HepG2 (cell line): ENCODE measurements at regions not wholly inside any gene's neighbourhood (a gene's known extent, or its start where the extent isn't known, plus 50 kb on each side); places are given as distances from the start of the nearest gene placed in this dataset.

Experiments used
- ARID3A ChIP-seq: IDR thresholded peaks from 2 replicates; pipeline ENCODE4 v1.6.1; 2012; ENCODE audit warnings: low read depth, low read length, improper control_type of control experiment
- ASH2L ChIP-seq: fragments of 300-600, 200-600 bp; sonication (generic); IDR thresholded peaks from 2 replicates; pipeline ENCODE4 v1.7.0; 2017; ENCODE audit warnings: low read depth, mild to moderate bottlenecking, moderate library complexity, mixed read lengths, low read length; ENCODE audit not compliant: insufficient read length
- CBX5 ChIP-seq: sonication (generic); formaldehyde crosslinking; IDR thresholded peaks from 2 replicates; pipeline ENCODE4 v1.4.0; 2020; ENCODE audit warnings: missing genetic modification reagents, borderline replicate concordance
- EP300 ChIP-seq, 3 experiments: sonication (generic) in 1 of 3; formaldehyde crosslinking in 1 of 3; IDR thresholded peaks; 2 replicates each; pipeline versions ENCODE4 v1.5.1 to v1.6.1; 2011 to 2020; ENCODE audit warnings: low read depth in 2 of 3, low read length in 2 of 3, borderline replicate concordance in 1 of 3, improper control_type of control experiment in 1 of 3, mild to moderate bottlenecking in 1 of 3, missing genetic modification reagents in 1 of 3, moderate library complexity in 1 of 3
- FOXJ3 ChIP-seq: sonication (generic); formaldehyde crosslinking; IDR thresholded peaks from 2 replicates; pipeline ENCODE4 v1.4.0; 2020; ENCODE audit warnings: missing genetic modification reagents, mild to moderate bottlenecking, borderline replicate concordance
- HDAC2 ChIP-seq: sonication (generic); formaldehyde crosslinking; IDR thresholded peaks from 2 replicates; pipeline ENCODE4 v1.4.0; 2020; ENCODE audit warnings: missing genetic modification reagents
- KAT2B ChIP-seq: fragments of 150-350 bp; IDR thresholded peaks from 2 replicates; pipeline ENCODE4 v1.6.1; 2014; ENCODE audit warnings: low read depth, low read length, borderline replicate concordance
- MTF2 ChIP-seq: sonication (generic); formaldehyde crosslinking; IDR thresholded peaks from 2 replicates; pipeline ENCODE4 v1.5.0; 2020; ENCODE audit warnings: missing genetic modification reagents, borderline replicate concordance
- MYC ChIP-seq: sonication (generic); formaldehyde crosslinking; IDR thresholded peaks from 2 replicates; pipeline ENCODE4 v1.9.0; 2021; ENCODE audit warnings: missing genetic modification reagents, borderline replicate concordance
- NR2F6 ChIP-seq, 2 experiments: IDR thresholded peaks; 2 replicates each; pipeline ENCODE4 v1.6.1; 2016; ENCODE audit warnings: antibody characterized with exemption in 1 of 2, mild to moderate bottlenecking in 1 of 2
- SIX1 ChIP-seq: sonication (generic); formaldehyde crosslinking; IDR thresholded peaks from 2 replicates; pipeline ENCODE4 v1.4.0; 2020; ENCODE audit warnings: missing genetic modification reagents, borderline replicate concordance
- TEAD3 ChIP-seq: optimal IDR thresholded peaks from 2 replicates; pipeline ENCODE3; 2016; ENCODE audit warnings: borderline replicate concordance
- WIZ ChIP-seq: sonication (generic); formaldehyde crosslinking; IDR thresholded peaks from 2 replicates; pipeline ENCODE4 v1.5.1; 2020; ENCODE audit warnings: mild to moderate bottlenecking, missing genetic modification reagents
- ZBTB25 ChIP-seq: IDR thresholded peaks from 2 replicates; pipeline ENCODE4 v1.6.1; 2018; ENCODE audit warnings: missing genetic modification reagents
- ZFX ChIP-seq: sonication (generic); formaldehyde crosslinking; IDR thresholded peaks from 2 replicates; pipeline ENCODE4 v1.4.0; 2020; ENCODE audit warnings: mild to moderate bottlenecking, low read depth, missing genetic modification reagents, moderate library complexity
- ZMYM2 ChIP-seq: sonication (generic); formaldehyde crosslinking; IDR thresholded peaks from 2 replicates; pipeline ENCODE4 v1.8.0; 2022; ENCODE audit warnings: mild to moderate bottlenecking, missing genetic modification reagents
- ZNF44 ChIP-seq: sonication (generic); formaldehyde crosslinking; IDR thresholded peaks from 2 replicates; pipeline ENCODE4 v1.5.1; 2020; ENCODE audit warnings: mild to moderate bottlenecking, missing genetic modification reagents
- ZNF605 ChIP-seq: sonication (generic); formaldehyde crosslinking; IDR thresholded peaks from 2 replicates; pipeline ENCODE4 v1.8.0; 2022; ENCODE audit warnings: mild to moderate bottlenecking, missing genetic modification reagents
- ZNF772 ChIP-seq: sonication (generic); formaldehyde crosslinking; IDR thresholded peaks from 2 replicates; pipeline ENCODE4 v1.5.0; 2020; ENCODE audit warnings: mild to moderate bottlenecking, missing genetic modification reagents
- ZNF878 ChIP-seq: sonication (generic); formaldehyde crosslinking; IDR thresholded peaks from 2 replicates; pipeline ENCODE4 v1.8.1; 2023; ENCODE audit warnings: mild to moderate bottlenecking, missing genetic modification reagents, moderate library complexity
- TF ChIP-seq, protein P1 (sequence below): sonication (generic); formaldehyde crosslinking; IDR thresholded peaks from 2 replicates; pipeline ENCODE4 v1.4.0; 2020; ENCODE audit warnings: missing genetic modification reagents, borderline replicate concordance
- TF ChIP-seq, protein P2 (sequence below): sonication (generic); formaldehyde crosslinking; conservative IDR thresholded peaks from 2 replicates; pipeline ENCODE4 v1.4.0; 2020; ENCODE audit warnings: missing genetic modification reagents

- TF ChIP-seq, protein P1, sequence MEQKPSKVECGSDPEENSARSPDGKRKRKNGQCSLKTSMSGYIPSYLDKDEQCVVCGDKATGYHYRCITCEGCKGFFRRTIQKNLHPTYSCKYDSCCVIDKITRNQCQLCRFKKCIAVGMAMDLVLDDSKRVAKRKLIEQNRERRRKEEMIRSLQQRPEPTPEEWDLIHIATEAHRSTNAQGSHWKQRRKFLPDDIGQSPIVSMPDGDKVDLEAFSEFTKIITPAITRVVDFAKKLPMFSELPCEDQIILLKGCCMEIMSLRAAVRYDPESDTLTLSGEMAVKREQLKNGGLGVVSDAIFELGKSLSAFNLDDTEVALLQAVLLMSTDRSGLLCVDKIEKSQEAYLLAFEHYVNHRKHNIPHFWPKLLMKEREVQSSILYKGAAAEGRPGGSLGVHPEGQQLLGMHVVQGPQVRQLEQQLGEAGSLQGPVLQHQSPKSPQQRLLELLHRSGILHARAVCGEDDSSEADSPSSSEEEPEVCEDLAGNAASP = 0 out of 2 replicates have a peak, but pooled peaks have one; percentile 32
- TF ChIP-seq, protein P2, sequence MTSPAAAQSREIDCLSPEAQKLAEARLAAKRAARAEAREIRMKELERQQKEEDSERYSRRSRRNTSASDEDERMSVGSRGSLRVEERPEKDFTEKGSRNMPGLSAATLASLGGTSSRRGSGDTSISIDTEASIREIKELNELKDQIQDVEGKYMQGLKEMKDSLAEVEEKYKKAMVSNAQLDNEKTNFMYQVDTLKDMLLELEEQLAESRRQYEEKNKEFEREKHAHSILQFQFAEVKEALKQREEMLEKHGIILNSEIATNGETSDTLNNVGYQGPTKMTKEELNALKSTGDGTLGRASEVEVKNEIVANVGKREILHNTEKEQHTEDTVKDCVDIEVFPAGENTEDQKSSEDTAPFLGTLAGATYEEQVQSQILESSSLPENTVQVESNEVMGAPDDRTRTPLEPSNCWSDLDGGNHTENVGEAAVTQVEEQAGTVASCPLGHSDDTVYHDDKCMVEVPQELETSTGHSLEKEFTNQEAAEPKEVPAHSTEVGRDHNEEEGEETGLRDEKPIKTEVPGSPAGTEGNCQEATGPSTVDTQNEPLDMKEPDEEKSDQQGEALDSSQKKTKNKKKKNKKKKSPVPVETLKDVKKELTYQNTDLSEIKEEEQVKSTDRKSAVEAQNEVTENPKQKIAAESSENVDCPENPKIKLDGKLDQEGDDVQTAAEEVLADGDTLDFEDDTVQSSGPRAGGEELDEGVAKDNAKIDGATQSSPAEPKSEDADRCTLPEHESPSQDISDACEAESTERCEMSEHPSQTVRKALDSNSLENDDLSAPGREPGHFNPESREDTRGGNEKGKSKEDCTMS (CRISPR knock-in tag) = no peak
- TF ChIP-seq SIX1 (CRISPR knock-in tag) (no peak), CBX5 (CRISPR knock-in tag) (peak; percentile 55; the same call in 1 of the 2 replicates), KAT2B (no peak), WIZ (CRISPR knock-in tag) (peak; percentile 46), ASH2L (peak; percentile 12), ARID3A (peak; percentile 49; the same call in 1 of the 2 replicates), ZBTB25 (CRISPR knock-in tag) (0 out of 2 replicates have a peak, but pooled peaks have one; percentile 30), HDAC2 (no peak), ZNF605 (no peak), MTF2 (no peak), ZNF44 (CRISPR knock-in tag) (0 out of 2 replicates have a peak, but pooled peaks have one; percentile 57), ZMYM2 (no peak), MYC (peak; percentile 49; the same call in 1 of the 2 replicates), ZNF878 (CRISPR knock-in tag) (no peak), FOXJ3 (CRISPR knock-in tag) (no peak), TEAD3 (CRISPR knock-in tag) (peak; percentile 47), NR2F6 (IDR thresholded peaks at IDR 0.05) (no peak), NR2F6 (CRISPR knock-in tag; IDR thresholded peaks at IDR 0.05) (peak; percentile 40; the same call in 1 of the 2 replicates), ZFX (CRISPR knock-in tag) (peak; percentile 11; the same call in 1 of the 2 replicates), EP300 (IDR thresholded peaks at IDR 0.05; ENCODE audit: low read depth in 2 of 2, low read length in 2 of 2) (no peak), EP300 (CRISPR knock-in tag; IDR thresholded peaks at IDR 0.05; ENCODE audit: borderline replicate concordance) (no peak), ZNF772 (CRISPR knock-in tag) (no peak)
These were observed 137.0 kb upstream of the STMND1 start (continued) for GRCh38 chr6:16964553-16965499.
